Limb (tissue), 2 donors: ENCODE measurements at regions not wholly inside any gene's neighbourhood (a gene's known extent, or its start where the extent isn't known, plus 50 kb on each side); places are given as distances from the start of the nearest gene placed in this dataset.
"Not testable (repeated sequence)": the region's sequence is repeated elsewhere in the genome, so short reads cannot be mapped to it uniquely, and the experiment has no call there.

ENCODE experiments used
- DNase-seq, 2 donors: peaks; one replicate each; pipeline ENCODE4 v3.0.0-alpha.2; 2016; ENCODE audit errors: extremely low spot score in 2 of 2

DNA sequence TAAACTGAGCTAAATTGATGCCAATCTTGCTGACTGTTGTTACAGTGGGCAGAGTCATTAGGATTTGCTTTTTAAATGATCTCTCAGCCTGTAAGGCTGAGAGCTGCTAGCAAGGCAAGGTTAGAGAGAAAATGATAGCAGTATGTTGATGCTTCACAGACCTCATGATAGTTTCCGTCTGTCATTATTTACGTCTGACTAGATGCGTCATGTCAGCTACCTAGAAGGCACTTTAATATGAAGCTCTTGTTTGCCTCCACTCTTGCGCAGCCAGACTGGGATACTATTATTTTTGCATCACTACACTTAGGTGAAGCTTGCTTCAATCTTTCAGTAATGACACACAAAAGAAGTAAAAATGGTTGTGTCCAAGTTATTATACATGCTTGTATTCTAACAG is 313.8 kb downstream of the LNPK start:
- no peak for DNase-seq

DNA sequence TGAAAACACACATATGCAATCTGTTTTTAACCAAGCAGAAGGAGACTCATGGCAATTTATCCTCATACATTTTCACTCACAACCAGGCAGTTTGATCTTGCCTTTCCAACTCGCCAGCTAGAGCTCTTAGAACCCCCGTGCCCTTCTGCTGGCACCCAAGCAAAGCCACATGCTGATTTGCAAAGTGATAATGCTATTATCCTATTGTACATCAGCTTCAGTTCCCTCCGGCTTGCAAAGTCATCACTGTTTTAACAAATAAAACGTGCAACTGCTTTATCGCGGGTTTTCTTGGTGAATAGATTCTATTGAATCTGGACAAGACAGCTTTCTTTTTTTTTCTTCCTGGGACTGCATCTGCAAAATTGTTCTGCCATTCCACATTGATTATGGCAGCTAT is 314.6 kb downstream of the LNPK start:
- DNase-seq: no peak

DNA sequence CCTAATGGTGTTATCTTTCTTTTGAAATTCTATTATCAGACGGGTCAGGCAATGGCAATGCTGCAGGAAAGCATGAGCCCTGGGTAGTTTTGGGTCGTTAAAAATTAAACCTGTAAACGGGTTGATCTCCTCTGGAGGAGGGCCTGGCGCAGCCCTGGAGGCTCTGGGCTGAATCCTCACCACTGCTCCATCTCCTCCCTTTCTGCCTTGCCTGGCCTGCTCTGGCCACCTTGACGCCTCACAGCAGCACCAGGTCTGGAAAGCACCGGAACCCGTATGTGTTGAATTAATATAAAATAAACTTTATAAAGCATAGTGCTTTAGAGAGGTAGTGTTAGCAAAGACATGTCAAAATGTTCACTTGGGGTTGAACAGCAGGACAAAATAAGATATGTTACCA is 316.1 kb downstream of the LNPK start:
- DNase-seq: no peak

DNA sequence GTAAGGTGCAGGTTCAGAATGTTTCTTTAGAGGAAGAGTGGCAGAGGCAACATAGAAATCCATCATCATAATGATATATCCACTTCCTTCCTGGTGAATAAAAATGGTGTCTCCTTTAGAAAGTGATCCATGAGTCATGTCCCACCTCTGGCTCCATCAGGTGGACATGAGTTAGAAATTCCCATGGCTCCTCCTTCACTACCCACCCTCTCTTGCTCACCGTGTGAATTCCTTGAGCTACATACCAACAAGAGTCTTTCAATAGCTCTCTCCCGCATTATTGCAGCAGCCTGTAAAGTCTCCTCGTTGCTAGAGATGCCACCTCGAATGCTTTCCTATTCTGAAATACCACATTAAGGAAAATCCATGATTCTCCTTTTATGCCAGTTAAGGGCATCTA is 317.6 kb downstream of the LNPK start:
- DNase-seq: no peak

DNA sequence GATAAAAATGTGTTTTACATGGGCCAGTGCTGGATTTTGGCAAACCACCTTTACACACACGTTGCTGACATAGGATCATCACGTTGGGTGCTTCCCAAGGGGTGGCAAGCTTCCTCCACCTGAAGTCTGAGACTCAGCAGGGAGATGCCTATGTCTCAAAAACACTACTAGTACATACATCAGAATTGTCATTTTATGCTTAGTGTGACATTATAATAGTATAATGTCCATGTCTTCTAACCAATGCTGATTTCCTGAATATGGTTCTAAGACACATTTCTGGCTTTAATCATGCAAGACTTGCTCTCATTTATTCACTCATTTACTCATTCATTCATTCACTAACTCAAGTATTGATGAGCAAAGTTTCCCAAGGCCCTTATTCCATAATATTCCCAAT is 322.3 kb downstream of the LNPK start:
- DNase-seq: no peak

DNA sequence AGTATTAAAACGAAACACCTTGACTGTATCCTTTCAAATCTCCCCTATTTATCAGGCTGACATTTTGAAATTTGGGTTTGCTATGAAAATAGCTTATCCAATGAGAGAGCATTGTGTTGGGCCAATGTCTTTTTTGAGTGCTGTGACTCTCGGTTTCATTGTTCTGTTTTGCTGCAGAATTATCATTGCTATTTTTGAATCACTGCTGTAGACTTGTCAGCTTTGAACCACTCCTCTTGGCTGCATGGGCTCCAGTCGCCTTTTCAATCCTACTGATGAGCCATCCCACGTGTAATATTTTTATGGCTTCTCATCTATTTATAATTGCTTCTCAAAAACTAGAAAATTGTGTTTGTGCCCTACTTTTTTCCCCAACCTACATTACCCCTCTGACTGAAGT is 322.8 kb downstream of the LNPK start:
- no peak for DNase-seq

DNA sequence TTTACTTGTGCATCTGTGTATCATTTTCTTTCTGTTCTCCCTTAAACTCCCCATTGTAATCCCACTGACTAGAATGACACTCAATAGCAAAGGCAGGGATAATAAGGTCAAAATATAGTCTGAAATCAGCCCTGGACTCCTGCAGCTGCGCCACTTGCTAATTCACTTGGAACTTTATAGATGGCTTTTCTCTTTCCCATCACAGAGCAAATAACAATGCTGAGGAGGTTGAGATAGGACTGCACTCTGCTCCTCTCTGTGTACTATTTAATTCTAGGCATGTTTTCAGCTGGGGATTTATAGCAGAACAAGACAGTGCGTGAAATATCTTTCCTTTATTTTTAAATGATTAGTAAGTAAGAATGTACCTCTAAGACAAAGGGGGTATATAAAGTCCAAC is 324.2 kb downstream of the LNPK start:
- no peak for DNase-seq

DNA sequence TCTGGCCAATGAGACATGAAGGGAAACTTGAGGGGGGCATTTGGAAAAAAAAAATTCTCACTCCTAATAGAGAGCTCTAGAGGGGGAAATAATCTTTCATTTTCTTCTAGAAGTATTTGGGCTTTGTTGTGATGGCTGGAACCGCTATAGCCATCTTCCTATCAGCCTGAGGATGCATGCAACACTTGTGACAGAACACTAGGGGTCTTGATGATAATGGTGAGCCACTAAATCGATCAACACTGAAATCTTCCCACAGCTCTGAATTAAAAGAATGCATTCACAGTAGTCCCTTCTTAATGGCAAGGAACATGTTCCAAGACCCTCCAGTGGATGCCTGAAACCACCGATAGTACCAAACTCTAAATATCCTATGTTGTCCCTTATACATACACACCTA is 325.3 kb downstream of the LNPK start:
- DNase-seq: no peak

DNA sequence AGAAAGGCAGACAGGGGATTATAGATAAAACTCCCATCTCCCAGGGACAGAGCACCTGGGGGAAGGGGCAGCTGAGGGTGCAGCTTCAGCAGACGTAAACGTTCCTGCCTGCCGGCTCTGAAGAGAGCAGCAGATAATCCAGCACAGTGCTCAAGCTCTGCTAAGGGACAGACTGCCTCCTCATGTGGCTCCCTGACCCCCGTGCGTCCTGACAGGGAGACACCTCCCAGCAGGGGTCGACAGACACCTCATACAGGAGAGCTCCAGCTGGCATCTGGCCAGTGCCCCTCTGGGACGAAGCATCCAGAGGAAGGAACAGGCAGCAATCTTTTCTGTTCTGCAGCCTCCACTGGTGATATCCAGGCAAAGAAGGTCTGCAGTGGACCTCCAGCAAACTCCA is 333.3 kb downstream of the LNPK start:
- DNase-seq: not testable (repeated sequence)

DNA sequence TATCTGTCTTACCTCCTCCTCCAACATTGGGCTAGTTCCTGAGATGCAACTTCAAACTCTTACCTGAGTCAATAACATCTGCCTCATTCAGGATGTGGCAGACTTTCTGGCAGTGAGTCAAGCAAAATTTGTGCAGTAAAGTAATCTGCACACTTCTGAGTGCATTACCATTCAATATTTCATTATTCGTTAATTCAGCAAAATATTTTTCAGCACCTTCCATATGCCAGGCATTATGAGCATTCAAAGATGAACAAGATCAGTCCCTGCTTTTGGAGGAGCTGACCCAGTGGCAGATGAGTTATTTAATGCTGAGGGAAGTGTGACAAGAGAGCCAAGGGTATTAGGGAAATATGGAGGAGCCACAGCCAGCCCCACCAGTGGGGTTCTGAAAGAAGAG is 339.7 kb downstream of the LNPK start:
- DNase-seq: no peak

DNA sequence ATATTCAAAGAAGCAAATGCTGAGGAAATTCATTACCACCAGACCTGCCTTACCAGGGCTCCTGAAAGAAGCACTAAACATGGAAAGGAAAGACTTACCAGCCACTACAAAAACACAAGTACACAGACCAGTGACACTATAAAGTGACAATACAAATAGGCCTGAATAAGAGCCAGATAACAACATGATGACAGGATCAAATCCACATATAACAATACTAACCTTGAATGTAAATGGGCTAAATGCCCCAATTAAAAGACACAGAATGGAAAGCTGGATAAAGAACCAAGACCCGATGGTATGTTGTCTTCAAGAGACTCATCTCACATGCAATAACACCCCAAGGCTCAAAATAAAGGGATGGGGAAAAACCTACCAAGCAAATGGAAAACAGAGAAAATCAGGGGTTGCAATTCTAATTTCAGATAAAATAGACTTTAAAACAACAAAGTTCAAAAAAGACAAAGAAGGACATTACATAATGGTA is 353.4 kb downstream of the LNPK start:
- no peak for DNase-seq

DNA sequence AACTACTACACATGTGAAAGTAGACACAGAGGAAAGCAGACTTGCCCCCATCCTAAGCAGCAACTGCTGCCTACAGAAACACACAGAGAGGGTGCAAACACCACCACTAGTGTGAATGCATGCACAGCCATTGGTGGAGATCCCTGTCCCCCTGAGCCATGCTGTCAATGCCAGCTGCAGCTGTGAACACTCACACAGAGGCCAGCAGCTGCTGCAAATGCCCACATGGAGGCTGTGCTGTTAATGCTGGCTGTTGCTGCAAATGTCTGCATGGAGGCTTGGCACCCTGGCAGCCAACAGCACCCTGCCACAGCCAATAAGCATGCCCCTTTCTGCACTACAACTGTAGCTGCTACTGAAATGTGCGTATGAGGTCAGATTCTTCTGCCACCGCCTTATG is 355.0 kb downstream of the LNPK start:
- DNase-seq: no peak

DNA sequence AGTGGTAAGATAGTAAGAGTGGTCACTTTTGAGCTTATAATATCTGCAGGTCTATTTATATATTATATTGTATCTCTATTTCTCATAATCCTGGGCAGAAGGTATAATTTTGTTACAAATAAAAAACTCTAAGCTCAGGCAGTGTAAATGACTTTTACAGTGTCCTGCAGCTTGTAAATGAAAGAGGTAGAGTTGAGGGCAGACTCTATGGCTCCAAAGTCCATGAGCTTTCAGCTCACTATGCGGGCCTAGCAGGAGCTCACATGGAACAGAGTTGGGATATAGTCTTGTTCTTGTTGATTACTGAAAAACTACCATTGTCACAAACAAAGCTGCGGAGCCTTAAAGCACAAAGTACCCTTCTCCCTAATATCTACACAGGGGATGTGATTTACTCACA is 361.4 kb downstream of the LNPK start:
- no peak for DNase-seq

DNA sequence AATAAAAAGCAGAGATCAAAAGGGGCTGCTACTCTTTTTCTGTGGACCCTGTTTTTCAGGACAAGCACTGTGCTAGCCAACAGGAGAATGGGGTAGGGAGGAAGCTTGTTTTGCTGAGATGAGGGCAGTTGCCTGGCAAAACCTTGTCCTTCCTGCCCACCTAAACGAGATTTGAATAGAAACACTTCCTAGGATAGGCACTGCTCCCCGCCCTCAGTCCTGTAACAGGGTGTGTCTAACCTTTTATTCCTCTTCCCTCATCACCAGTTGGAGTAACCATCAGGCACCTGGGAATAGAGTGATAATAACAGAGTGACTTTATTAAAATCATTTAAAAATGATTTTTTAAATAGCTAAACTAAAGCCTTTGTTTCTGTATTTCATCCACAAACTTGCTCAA is 368.8 kb downstream of the LNPK start:
- no peak for DNase-seq

DNA sequence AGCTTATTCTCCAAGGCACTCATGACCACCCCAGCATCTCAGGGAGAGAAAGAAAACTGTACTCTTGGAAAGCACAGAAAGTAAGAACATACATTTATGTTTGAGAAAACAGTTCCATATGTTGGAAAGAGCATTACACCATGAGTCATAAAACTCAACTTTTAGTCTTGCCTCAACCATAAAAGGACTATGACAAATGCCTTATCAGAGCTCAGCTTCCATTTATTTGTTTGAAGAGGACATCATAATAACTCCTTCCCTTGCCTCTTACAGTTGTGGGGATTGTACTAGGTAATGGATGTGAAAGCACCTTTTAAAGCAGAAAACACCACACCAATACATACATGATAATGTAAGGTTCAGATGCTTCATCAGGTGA is 370.8 kb downstream of the LNPK start:
- no peak for DNase-seq

DNA sequence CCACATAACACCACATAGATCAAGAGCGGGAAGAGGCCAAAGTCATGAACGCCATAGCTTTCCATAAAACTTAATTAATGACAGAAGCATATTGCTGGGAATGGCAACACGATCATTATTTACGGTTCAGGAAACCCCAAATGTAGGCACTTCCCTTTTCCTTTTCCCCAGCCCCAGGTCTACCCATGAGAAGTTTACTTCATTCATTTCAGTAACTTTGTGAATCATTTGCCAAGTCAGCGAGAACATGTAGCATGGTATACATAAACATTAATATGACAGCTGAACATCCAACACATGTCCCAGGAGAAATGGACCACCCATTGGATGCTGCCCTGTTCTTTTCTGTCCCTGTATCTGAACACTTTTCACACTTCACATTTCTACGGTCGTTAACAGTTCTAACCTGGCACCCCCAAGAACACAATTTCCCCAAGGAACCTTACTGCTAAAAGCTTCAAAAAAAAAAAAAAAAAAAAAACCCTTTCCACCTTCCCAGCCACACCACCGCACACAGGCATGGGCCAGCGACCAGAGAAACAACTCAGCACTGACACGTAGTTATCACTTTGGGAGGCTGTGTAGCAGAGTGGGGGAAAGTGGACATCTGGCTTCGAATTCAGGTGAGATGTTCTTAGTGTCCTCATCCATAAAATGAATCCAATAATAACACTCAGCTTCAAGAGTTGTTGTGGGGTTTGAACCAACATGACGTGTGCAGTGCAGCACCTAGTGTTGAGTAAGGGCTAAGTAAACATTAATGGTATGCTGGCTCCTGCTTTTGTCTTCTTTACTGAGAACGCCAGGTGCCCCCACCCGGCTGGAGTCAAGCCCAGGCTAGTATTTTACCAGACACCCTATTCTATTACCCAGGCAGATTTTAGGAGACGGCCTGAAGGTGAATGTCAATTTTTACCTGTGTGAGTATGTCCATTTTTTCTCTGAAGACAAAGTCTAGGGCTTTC is 371.5 kb downstream of the LNPK start:
- DNase-seq: no peak

DNA sequence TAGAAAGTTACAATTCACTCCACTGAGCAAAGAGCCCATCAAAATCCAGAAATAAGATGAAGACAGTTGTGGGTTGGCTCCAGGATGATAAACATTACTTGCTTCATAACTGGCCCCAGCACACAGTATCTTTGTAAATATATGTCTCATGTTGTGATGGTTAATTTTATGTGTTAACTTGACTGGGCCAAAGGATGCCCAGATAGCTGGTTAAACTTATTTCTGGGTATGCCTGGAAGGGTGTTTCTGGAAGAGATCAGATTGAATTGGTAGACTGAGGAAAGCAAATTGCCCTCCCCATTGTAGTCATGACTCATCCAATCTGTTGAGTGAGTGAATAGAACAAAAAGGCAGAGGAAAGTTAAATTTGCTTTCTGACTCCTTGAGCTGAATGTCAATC is 373.8 kb downstream of the LNPK start:
- no peak for DNase-seq

DNA sequence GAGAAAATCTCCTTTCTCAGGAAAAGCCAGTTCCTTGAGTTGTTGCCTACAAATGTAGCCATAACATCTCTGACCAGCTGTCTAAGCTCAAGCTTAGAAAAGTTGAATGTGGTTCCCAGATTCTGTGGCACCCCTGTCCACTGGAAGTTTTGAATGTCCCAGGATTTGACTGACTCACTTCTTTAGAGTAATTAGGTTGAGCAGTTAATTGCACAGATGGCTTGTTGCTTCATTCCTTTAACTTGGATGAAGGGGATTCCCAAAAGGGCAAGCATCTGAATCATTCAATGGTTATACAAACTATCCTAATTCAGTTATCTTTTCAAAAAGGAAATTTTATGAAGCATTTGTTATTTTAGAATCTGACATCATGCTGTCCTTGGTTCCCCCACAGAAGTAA is 374.7 kb downstream of the LNPK start:
- DNase-seq: no peak

DNA sequence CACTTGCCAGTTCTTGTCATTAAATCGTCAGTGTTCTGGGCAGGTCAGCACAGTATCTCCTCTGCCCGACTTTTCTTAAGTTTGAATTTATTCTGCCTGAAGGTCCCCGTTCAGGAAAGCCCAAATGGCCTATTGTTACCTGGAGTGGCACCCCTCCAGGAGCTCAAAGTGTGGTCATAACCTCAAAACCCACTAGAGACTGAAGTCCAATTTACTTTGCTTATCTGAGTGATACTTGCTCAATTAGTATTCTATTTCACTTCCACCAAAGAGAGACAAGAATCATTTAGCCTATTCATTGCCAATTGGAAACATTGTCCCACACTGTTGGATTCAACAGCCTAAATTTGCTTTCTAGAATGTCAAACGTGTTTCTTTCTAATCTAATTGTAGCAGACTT is 375.3 kb downstream of the LNPK start:
- no peak for DNase-seq

DNA sequence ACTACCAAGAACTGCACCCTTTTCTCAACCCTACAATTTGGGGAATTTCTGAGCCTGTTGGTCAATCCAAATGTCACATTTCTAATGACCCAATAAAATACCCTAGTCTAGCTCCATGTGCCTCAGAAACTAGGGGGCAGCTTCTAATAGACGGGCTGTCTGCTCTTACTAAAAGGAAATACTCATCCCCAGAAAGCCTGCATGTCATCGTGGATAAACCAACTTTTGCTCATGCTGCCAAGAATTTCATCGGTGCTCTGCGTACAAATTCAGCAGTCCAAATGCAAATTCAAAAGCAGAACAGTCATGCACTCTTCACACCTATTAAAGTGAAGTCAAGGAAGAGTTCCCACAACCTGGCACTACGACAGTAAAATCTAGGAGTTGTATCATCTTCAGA is 377.3 kb downstream of the LNPK start:
- DNase-seq: no peak

DNA sequence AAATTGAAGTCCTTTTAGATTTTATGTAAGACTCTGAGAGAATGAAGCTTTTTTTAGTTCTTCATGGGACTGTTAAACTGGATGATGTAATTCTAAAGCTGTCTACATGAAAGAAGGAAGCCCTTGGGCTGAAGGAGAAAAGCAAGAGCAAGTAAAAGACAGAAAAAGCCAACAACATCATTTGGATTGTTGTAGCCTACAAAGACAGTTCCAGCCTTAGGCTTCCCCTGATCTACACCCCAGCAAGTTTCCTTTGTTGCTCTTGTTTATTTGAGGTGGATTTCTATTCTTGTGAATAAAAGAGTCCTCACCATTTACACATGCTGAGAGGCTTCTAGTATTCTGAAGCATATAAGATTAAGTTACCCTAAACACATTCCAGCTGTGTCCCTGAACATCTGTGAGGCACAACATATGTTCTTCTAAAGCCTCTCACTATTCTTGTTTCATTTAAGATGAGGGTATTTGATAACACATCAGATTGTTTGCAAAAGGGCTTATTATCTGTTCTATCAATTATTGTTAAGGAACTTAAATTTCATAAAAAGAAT is 377.8 kb downstream of the LNPK start:
- DNase-seq: peak in 1 of 2 donors; percentile 46

DNA sequence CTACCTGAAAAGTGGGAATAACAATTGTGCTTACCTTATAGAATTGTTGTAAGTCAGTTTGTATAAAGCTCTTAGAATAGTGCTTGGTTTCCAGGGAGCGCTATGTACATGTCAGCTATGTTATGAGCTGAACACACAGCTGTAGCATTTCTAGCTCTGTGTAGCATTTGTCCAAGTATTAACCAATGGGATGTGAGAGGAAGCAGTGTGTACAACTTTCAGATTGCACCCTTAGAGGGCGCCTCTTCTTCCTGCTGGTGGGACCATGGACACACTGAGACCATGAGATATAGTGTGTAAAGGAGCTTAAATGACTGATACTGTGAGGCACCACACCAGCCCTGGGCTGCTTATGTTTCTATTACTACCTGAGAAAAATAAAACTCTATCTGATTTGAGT is 380.2 kb downstream of the LNPK start:
- no peak for DNase-seq

DNA sequence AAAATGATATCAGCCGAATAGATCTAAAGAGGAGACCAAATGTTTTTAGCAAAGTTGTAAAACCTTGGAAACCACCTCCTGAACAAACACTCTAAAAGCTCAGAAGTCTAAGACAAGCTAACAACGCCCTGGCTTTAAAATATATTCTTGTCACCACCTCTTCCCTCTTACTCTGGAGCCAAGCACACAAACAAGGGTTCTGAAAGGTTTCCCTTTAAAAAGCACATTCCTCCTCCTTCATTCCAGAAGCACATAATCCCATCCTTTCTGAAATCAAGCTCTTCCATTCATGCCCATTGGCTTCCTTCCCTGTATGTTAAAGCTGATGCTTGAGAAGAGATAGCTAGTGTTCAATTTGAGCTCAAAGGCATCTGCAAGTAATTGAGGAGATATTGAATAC is 382.0 kb downstream of the LNPK start:
- peak in 1 of 2 donors; percentile 52 for DNase-seq
